HUES6 (cell line): ENCODE measurements at regions not wholly inside any gene's neighbourhood (a gene's known extent, or its start where the extent isn't known, plus 50 kb on each side); places are given as distances from the start of the nearest gene placed in this dataset.
"Not testable (repeated sequence)": the region's sequence is repeated elsewhere in the genome, so short reads cannot be mapped to it uniquely, and the experiment has no call there.

Source experiments
- H3K27ac ChIP-seq: 2 replicates; pipeline ENCODE4 v1.7.0; 2013; ENCODE audit warnings: low read depth, mild to moderate bottlenecking, low read length, inconsistent platforms
- H3K27me3 ChIP-seq: 2 replicates; pipeline ENCODE4 v1.6.1; 2013; ENCODE audit warnings: low read length; ENCODE audit not compliant: control insufficient read depth, insufficient read depth
- H3K36me3 ChIP-seq: 2 replicates; pipeline ENCODE4 v1.6.1; 2013; ENCODE audit warnings: low read length; ENCODE audit not compliant: control insufficient read depth, insufficient read depth
- H3K4me1 ChIP-seq: 2 replicates; pipeline ENCODE4 v1.6.1; 2013; ENCODE audit warnings: low read length; ENCODE audit not compliant: control insufficient read depth, insufficient read depth
- H3K4me3 ChIP-seq: 2 replicates; pipeline ENCODE4 v1.5.1; 2013; ENCODE audit warnings: low read depth, low read length
- H3K9ac ChIP-seq: one replicate; pipeline ENCODE4 v1.6.1; 2013; ENCODE audit warnings: mild to moderate bottlenecking, low read length
- H3K9me3 ChIP-seq: 2 replicates; pipeline ENCODE4 v1.6.1; 2013; ENCODE audit warnings: low read depth, low read length; ENCODE audit not compliant: control insufficient read depth, insufficient read depth

GRCh38 chrX:99988532-99988931, 421.5 kb downstream of the PCDH19 start:
- H3K9me3 ChIP-seq, H3K27ac ChIP-seq, H3K9ac ChIP-seq, H3K27me3 ChIP-seq, H3K36me3 ChIP-seq, H3K4me1 ChIP-seq, H3K4me3 ChIP-seq: not testable (repeated sequence)

DNA sequence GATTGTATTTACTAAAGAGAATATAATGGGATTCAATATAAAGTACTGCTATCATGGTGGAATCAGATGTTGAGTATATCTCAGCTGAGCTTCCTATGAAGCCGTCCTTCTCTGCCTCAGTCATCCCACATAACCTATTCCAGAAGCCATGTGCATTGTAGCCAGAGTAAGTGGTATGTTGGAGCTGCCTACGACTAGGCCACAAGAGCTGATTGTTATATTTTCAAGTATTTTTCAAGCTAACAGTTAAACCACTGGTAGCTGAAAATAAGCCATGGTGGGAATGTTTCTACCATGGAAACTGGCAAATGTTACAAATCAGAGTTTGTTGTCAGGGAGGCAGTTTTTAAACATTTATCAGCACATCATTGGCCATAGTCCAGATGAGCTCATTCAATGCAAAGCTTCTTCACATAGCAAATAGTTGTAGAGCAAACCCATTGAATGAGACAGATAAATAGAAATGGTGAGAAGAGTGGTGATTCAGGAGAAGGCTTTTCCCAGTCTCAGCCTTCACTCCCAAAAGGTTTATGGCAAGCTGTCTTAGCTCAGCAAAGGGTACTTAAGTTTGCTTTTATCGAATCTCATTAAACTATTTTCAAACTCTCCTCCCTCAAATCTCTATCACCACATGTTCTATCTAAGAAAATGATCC, 436.4 kb downstream of the PCDH19 start:
- H3K27ac ChIP-seq: no peak overlapping the region
- H3K9ac ChIP-seq: no peak overlapping the region
- no peaks in the 10 kb centered on the region for H3K36me3 ChIP-seq
- no peaks in the 10 kb centered on the region for H3K9me3 ChIP-seq
- H3K4me1 ChIP-seq: no peaks in the 10 kb centered on the region
- no peak overlapping the region for H3K4me3 ChIP-seq
- H3K27me3 ChIP-seq: no peaks in the 10 kb centered on the region

- H3K9ac ChIP-seq: no peak overlapping the region
- peaks cover 3% of the 10 kb centered on the region; the same call in 1 of the 2 replicates for H3K27me3 ChIP-seq
These were observed 470.2 kb downstream of the PCDH19 start for GRCh38 chrX:99939883-99940232.

DNA sequence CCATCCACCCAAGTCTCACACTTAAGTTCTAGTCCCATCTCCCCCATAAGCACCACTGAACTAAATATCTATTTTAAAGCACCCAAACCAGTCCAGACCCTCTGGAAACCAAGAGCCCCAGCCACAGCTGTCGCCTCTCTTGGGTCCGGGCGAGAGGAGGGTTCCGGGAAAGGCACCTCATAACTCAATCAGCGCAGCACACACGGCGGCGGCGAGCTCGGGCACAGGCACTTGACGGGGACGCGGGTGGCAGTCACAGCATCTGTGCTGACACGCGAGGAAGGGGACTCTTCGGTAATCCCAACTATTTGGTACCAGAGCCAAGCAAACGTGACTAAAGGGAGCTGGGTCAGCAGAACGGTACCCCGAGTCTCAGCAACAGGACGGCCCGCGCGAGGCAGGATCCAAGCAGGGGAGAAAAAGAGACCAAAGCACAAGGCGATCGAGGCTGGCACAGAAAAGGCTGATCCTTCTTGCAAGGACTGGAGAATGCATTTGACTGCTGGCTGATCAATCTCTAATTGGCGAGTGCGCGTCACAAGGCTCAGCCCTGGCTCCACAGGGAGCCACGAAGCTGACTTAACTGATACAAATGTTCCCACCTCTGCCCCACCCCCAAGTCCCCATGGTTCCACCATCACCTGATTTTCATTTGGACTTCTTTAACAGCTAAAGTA, 470.7 kb downstream of the PCDH19 start:
- H3K9me3 ChIP-seq, H3K36me3 ChIP-seq, H3K27ac ChIP-seq, H3K4me1 ChIP-seq, H3K4me3 ChIP-seq, H3K9ac ChIP-seq, H3K27me3 ChIP-seq: not testable (repeated sequence)

More at GRCh38 chrX:99939883-99940232, 470.2 kb downstream of the PCDH19 start:
- no peaks in the 10 kb centered on the region for H3K9me3 ChIP-seq
- no peaks in the 10 kb centered on the region for H3K4me1 ChIP-seq
- no peaks in the 10 kb centered on the region for H3K36me3 ChIP-seq
- H3K27ac ChIP-seq: no peak overlapping the region
- H3K4me3 ChIP-seq: no peak overlapping the region

DNA sequence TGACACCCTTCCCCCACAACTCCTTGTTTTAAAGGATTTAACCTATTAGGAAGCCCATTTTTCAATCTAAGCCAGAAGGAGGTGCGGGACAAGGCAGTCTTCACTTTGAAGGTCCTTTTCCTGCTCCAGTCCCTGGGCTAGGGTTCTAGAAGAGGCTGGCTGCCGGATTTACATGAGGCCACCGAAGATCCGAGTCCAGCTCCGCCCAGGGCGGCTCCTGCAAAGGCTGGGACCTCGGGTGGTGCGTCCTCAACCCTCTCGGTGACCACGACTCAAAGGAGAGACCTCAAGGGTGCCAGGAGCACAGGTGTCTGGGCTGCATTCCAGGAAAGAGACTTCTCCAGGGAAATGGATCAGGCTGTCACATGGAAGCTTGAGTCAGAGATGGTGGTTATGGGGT, 471.6 kb downstream of the PCDH19 start:
- no peaks in the 10 kb centered on the region for H3K9me3 ChIP-seq

DNA sequence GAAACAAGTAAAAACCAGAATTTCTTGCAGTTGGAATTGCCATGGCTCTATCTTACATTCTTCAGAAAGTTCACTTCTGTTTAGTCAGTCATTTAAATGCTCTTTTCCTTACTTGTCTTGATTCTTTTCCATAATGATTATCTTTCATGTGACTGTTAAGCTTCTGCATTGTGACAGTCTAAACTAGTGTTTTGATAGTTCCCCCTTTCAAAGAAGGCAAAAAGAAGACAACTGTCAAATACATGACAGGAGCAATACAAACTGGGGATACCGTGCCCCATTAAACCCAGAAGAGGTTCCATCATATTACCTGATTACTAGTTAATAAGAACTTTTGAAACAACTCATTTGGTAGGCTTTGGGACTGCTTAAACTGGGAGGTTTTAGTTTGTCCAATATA, 476.2 kb downstream of the PCDH19 start:
- Histone ChIP-seq H3K27ac (no peak overlapping the region), H3K9ac (no peak overlapping the region), H3K9me3 (no peaks in the 10 kb centered on the region), H3K4me3 (no peak overlapping the region), H3K27me3 (peaks cover 6% of the 10 kb centered on the region; the same call in 1 of the 2 replicates), H3K36me3 (no peaks in the 10 kb centered on the region), H3K4me1 (no peaks in the 10 kb centered on the region)

More for the DNA sequence above, 471.6 kb downstream of the PCDH19 start:
- H3K9ac ChIP-seq: no peak overlapping the region
- H3K36me3 ChIP-seq: no peaks in the 10 kb centered on the region
- H3K4me3 ChIP-seq: no peak overlapping the region
- H3K27me3 ChIP-seq: peaks cover 2% of the 10 kb centered on the region; the same call in 1 of the 2 replicates
- no peaks in the 10 kb centered on the region for H3K4me1 ChIP-seq
- H3K27ac ChIP-seq: no peak overlapping the region

- H3K9me3 ChIP-seq: no peaks in the 10 kb centered on the region
- no peak overlapping the region for H3K9ac ChIP-seq
- no peak overlapping the region for H3K27ac ChIP-seq
- peaks cover 3% of the 10 kb centered on the region; the same call in 1 of the 2 replicates for H3K27me3 ChIP-seq
- no peaks in the 10 kb centered on the region for H3K4me1 ChIP-seq
- no peaks in the 10 kb centered on the region for H3K36me3 ChIP-seq
- H3K4me3 ChIP-seq: no peak overlapping the region
These were observed 495.4 kb downstream of the PCDH19 start for GRCh38 chrX:99914635-99915034.

DNA sequence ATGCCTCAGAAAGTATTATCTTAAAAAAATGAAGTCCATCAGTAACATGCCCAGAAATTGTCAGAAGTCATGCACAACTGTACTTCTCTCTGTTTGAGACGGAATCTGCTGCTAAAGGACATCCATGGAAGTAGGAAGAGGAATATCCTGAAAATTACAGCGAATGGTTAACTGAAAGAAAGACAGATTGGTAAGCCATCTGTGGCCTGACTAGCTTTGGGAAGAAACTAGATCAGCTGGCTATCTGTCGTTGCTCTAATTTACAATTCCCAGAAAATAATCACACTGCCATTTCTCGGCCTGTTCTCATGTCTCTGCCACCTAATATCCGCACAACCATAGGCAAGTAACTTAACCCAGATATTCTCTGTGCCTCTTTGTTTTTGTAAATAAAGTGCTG, 496.5 kb downstream of the PCDH19 start:
- H3K4me1 ChIP-seq: no peaks in the 10 kb centered on the region
- H3K27me3 ChIP-seq: no peaks in the 10 kb centered on the region; the same call in 1 of the 2 replicates
- H3K9ac ChIP-seq: no peak overlapping the region
- H3K4me3 ChIP-seq: no peak overlapping the region
- no peaks in the 10 kb centered on the region for H3K36me3 ChIP-seq
- H3K27ac ChIP-seq: no peak overlapping the region
- no peaks in the 10 kb centered on the region for H3K9me3 ChIP-seq

DNA sequence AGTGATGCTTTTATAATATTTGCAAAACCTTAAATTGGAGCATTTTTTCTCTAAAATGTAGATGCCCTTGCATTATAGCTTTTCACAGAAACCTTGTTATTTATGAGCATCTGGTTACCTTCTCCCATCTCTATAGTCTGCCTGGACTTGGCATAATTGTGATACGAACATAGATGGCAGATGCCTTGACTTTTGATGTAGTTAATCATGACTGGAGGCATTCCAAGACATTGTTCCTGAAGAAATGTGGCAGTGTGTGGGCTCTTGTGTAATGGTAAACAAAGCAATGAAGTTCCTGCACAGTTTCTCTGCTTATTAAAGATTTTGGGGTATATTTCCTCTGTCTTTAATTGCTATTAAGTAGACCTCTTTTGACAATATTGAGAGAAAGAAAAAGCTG, 500.1 kb downstream of the PCDH19 start:
- Histone ChIP-seq H3K4me3 (no peak overlapping the region), H3K27ac (no peak overlapping the region), H3K9ac (no peak overlapping the region), H3K9me3 (no peaks in the 10 kb centered on the region), H3K27me3 (no peaks in the 10 kb centered on the region; the same call in 1 of the 2 replicates), H3K4me1 (no peaks in the 10 kb centered on the region), H3K36me3 (no peaks in the 10 kb centered on the region)

- H3K4me3 ChIP-seq: no peak overlapping the region
- no peak overlapping the region for H3K27ac ChIP-seq
- H3K9me3 ChIP-seq: no peaks in the 10 kb centered on the region
- H3K36me3 ChIP-seq: no peaks in the 10 kb centered on the region
- H3K9ac ChIP-seq: no peak overlapping the region
- no peaks in the 10 kb centered on the region for H3K4me1 ChIP-seq
- no peaks in the 10 kb centered on the region; the same call in 1 of the 2 replicates for H3K27me3 ChIP-seq
These were observed 509.0 kb downstream of the PCDH19 start for GRCh38 chrX:99901091-99901490.

- Histone ChIP-seq H3K9ac (no peak overlapping the region), H3K36me3 (no peaks in the 10 kb centered on the region), H3K9me3 (no peaks in the 10 kb centered on the region), H3K4me1 (no peaks in the 10 kb centered on the region), H3K4me3 (no peak overlapping the region), H3K27me3 (peaks cover under 1% of the 10 kb centered on the region; the same call in 1 of the 2 replicates), H3K27ac (no peak overlapping the region)
These were observed 522.2 kb downstream of the PCDH19 start for GRCh38 chrX:99887918-99888317.
